ENCODE measurements at regions not wholly inside any gene's neighbourhood (a gene's known extent, or its start where the extent isn't known, plus 50 kb on each side); places are given as distances from the start of the nearest gene placed in this dataset.

GRCh38 chr18:75358928-75359327 is 68.6 kb downstream of the SMIM21 start:
- no peak for DNase-seq (ENCODE audit: low spot score)
- no peak for ATAC-seq

- ATAC-seq (no peak), DNase-seq (ENCODE audit: low spot score) (no peak)
Measured at GRCh38 chr18:75353357-75353756, 74.1 kb downstream of the SMIM21 start.

GRCh38 chr18:75351409-75351808 is 76.1 kb downstream of the SMIM21 start:
- DNase-seq (ENCODE audit: low spot score): no peak
- ATAC-seq: no peak

- ATAC-seq: no peak
- DNase-seq (ENCODE audit: low spot score): no peak
Measured at GRCh38 chr18:75350857-75351256, 76.6 kb downstream of the SMIM21 start.

GRCh38 chr18:75350512-75350839 is 77.0 kb downstream of the SMIM21 start:
- ATAC-seq (no peak), DNase-seq (ENCODE audit: low spot score) (no peak)

GRCh38 chr18:75349668-75350511 is 77.6 kb downstream of the SMIM21 start:
- ATAC-seq: no peak
- no peak for DNase-seq (ENCODE audit: low spot score)

- DNase-seq (ENCODE audit: low spot score) (no peak), ATAC-seq (no peak)
Measured at GRCh38 chr18:75346671-75347070, 80.8 kb downstream of the SMIM21 start.

GRCh38 chr18:75344615-75345014 is 82.9 kb downstream of the SMIM21 start:
- ATAC-seq: no peak
- no peak for DNase-seq (ENCODE audit: low spot score)

GRCh38 chr18:75344161-75344560 is 83.3 kb downstream of the SMIM21 start:
- ATAC-seq: no peak
- DNase-seq (ENCODE audit: low spot score): no peak

- no peak for ATAC-seq
- no peak for DNase-seq (ENCODE audit: low spot score)
Measured at GRCh38 chr18:75343389-75343788, 84.1 kb downstream of the SMIM21 start.

GRCh38 chr18:75341897-75342296 is 85.6 kb downstream of the SMIM21 start:
- DNase-seq (ENCODE audit: low spot score): no peak
- ATAC-seq: no peak

GRCh38 chr18:75341267-75341666 is 86.2 kb downstream of the SMIM21 start:
- DNase-seq (ENCODE audit: low spot score) (no peak), ATAC-seq (peak; percentile 39)

GRCh38 chr18:75339936-75340605 is 87.4 kb downstream of the SMIM21 start:
- no peak for ATAC-seq
- no peak for DNase-seq (ENCODE audit: low spot score)

All from left lobe of liver (tissue), 2 donors.